NCI-H69 (cell line): ENCODE measurements at regions not wholly inside any gene's neighbourhood (a gene's known extent, or its start where the extent isn't known, plus 50 kb on each side); places are given as distances from the start of the nearest gene placed in this dataset.
A peak's percentile ranks its signal among the peaks of the same experiment; 100 is the strongest.

ENCODE experiments used
- DNase-seq: peaks from one replicate; lab custom pipeline; 2025; lab: John Stamatoyannopoulos, UW

DNA sequence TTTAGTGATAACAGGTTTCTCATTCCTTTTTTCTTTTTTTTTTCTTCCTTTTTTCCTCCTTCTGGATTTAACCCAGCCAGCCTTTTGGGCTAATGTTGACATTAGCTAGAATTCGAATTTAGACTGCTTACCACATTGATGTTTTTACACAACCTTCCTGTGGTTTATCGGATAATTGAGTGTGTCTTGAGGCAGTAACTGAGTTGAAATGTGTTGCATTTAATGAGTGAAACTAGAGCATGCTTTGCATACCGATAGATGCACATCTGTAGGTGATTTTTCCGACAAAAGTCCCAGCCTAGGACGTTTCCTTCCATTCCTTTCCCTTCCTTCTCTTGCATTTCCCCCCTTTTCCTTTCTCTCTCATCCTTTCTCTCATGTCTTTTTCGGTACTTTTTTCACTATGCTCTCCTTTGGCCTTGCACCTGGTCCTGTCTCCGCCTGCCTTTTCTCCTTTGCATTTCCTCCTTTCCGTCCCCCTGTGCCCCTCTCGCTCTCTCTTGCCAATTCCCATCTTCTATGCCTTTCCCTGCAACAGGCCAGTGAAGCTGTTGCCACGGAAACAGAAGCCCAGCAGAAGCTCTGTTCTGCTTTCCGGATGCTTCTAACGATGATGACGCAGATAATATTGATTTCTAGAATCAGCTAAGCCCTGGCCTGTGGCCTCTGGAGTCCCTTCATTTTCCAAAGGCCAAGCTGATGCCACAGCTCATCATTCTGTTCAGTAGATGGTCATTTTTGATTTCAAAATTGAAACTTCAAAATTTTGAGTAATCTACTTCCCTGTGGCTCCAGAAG is 76.1 kb downstream of the SLC25A47 start:
- DNase-seq = no peak

- peak; percentile 56 for DNase-seq
These were observed 77.0 kb downstream of the SLC25A47 start for GRCh38 chr14:100400115-100400514.

DNA sequence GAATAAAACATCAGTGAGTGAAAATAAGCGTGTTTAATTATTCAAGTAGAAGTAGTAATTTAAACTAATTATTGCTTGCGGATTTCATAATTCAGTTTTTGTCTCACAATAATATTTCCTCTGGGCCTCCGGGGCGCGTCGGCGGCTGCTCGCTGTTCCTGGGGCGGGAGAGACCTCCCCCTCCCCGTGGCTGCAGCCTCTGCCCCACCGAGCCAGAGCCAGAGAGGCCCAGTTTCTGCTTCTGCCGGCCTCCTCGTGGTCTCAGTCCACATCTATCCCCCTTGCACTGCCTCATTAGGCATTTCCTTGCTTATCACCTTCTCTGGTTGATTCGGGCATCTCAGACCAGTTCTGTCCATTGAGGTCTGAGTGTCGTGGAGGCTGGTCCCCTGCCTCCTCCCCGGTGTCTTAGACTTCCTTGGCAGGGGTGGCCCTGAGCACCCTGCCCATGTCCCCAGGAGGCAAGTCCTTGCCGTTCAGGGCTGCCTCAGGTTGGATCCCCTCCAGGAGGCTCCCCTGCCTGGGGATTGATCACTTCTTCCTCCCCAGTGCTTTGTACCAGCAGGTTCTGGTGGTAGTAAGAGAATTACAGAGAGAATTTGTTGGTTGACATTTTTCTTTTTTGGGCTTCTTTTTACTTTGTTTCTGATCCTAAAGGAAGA is 78.0 kb downstream of the SLC25A47 start:
- peak; percentile 65 for DNase-seq

DNA sequence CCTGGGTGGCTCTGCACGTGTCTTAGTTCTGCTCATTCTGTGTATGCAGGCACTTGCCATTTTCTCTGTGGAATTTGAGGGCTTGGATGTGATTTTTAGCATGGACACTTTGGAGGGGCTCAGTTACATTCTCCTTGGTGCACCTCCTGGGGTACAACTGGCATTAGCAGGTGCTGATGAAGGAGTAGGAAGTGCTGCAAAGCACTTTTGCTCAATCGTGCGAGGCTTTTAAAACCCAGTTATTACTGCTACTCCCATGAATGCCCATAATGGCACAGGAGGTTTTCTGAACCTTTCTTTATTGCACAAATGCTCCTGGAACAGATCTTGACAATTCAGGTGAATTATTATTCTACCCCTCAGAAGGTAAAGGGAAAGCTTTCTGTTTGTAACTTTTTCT is 78.7 kb downstream of the SLC25A47 start:
- DNase-seq = peak; percentile 52

- peak; percentile 87 for DNase-seq
These were observed 79.5 kb downstream of the SLC25A47 start for GRCh38 chr14:100402631-100403030.

DNA sequence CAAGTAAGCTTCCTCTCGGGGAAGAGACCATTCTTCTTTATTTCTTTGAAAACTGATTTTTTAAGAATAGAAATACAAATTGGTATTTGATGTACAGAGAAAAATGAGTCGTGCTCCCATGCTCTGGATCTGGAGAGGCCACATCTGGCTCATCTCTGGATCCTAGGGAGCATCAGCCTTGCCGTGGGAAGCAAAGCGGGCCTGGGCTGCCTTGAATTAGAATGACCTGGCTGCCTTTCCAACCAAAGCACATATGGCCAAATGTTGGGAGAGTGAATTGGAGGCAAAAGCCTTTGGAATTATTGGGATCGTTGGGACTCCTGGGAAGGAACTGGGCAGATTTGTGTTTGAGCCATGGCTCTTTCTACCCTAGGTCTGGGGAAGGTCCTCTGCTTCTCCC is 80.0 kb downstream of the SLC25A47 start:
- DNase-seq = no peak

GRCh38 chr14:100403802-100404365 is 80.7 kb downstream of the SLC25A47 start:
- DNase-seq = no peak

- DNase-seq = no peak
These were observed 81.3 kb downstream of the SLC25A47 start for GRCh38 chr14:100404419-100404818.

DNA sequence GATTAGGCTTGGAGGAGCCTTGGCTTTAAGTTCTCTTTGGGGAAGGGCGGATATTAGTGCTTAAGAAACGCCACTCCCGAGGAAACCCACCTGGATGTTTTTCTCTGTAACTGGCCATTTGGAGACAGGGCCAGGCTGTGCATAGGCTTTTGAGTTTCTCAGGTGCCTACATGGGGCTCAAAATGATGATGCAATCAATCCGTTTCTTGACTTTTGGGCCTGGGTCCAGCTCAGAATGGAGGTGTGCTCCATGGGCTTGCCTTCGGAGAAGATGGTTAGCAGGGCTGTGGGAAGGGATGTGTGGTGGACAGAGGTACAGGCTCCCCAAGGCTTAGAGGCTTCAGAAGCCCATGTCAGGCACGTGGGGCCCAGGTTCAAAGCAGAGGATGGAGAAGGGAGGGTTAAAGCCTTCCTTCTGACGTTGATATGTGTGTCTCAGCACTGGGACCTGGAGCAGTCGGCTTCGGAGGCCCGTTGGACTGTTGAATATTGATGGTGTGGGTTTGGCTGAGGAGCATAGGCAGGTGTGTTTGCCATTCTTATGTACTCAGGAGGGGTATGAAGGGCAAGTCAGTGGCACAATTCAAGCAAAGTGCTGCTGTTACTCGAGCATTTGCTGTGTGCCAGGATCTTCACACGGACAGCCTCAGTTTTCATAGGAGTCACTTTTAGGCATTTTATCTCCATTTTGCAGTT is 82.8 kb downstream of the SLC25A47 start:
- DNase-seq = peak; percentile 52

GRCh38 chr14:100406505-100407131 is 83.5 kb downstream of the SLC25A47 start:
- peak; percentile 79 for DNase-seq

DNA sequence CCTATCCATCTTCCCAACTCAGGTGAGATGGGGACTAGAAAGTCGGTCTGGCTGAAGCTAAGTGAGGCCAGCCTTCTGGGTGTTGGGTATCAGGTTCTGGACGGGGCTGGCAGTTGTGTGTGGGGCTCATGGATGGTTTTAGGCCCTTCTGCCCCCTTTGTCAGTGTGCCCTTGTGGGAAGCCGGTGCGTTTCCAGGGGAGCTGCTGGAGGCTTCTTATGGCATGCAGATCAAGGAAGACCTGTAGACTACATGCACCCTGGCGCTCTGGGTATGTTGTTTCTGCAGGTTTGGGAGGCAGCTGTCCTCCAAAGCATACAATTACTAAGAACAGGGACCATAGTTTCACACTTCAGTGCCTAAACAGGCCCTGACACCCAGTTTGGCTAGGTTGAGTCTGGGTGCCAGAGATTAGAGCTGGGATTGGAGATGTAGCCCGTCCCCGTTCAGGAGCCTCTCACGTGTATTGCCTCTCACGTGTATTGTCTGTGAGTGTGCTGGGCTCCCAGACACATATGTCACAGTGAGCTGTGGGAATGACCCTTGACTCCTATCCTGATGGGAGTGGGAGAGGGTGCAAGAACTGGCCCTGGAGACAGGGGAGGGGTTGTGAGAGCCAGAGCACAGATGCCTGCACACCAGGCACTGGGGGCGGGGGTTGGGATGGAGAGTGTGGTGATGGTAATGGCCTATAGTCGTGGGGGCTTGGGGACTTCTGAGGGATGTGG is 84.4 kb downstream of the SLC25A47 start:
- DNase-seq = no peak

GRCh38 chr14:100408350-100409002 is 85.3 kb downstream of the SLC25A47 start:
- peak; percentile 71 for DNase-seq

GRCh38 chr14:100409003-100409360 is 85.8 kb downstream of the SLC25A47 start:
- no peak for DNase-seq

- DNase-seq = peak; percentile 24
These were observed 86.5 kb downstream of the SLC25A47 start for GRCh38 chr14:100409651-100410050.

GRCh38 chr14:100410056-100410565 is 87.0 kb downstream of the SLC25A47 start:
- DNase-seq = no peak

- DNase-seq = no peak
These were observed 90.6 kb downstream of the SLC25A47 start for GRCh38 chr14:100413699-100414098.

DNA sequence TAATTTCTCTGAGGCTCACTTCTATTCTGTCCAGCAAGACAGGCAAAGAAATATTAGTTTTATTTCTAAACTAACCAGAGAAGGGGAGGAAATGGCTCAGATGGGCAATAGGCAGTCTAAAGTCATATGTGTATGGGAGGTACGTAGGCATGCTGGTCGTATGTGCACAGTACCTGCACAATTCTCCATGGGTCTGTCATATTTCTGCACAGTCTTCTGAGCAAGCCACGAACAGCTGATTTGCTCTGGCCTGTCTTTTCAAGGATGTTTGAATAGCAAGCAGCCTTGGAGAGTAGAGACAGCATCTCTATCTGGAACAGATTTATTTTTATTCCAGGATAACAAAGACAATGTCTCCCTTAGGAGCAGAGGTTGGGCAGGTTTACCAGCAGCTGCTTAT is 92.1 kb downstream of the SLC25A47 start:
- no peak for DNase-seq

DNA sequence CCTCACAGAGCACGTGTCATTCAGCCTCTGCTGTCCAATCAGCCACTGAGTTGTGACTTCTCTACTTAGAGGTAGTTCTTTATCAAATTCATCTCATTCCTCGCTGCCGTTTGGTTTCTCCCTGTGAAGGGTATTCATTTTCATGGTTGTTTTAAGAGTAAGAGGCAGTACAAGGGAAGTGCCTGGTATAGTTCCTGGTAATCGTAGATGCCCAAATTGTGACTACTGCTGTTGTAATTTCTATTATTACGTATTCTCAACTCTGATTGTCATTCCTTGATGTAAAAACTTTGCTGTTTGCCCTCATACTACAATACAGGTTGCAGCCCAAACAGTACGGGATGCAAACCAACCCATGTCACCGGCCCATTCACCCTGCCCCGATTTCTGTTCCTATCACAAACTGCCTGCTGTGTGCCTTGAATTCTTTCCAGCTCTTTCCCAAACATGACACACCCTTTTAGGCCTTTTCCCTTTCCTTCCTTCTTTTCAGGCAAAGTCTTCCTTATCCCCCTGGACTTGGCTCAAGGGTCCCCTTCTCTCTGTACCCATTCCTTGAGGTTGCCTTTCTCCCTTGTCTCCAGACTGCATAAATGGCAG is 93.0 kb downstream of the SLC25A47 start:
- no peak for DNase-seq

- peak; percentile 84 for DNase-seq
These were observed 94.1 kb downstream of the SLC25A47 start for GRCh38 chr14:100416921-100417860.
